GM12878 (cell line): ENCODE measurements at regions not wholly inside any gene's neighbourhood (a gene's known extent, or its start where the extent isn't known, plus 50 kb on each side); places are given as distances from the start of the nearest gene placed in this dataset.

ENCODE experiments used
- BACH1 ChIP-seq: fragments of 450-650 bp; IDR thresholded peaks from 2 replicates; pipeline ENCODE4 v1.6.1; 2017; ENCODE audit warnings: mild to moderate bottlenecking, borderline replicate concordance
- CREM ChIP-seq: IDR thresholded peaks from 2 replicates; pipeline ENCODE4 v1.6.1; 2014; ENCODE audit warnings: antibody characterized with exemption, low read depth
- CUX1 ChIP-seq: IDR thresholded peaks from 2 replicates; pipeline ENCODE4 v1.6.1; 2012; ENCODE audit warnings: improper control_type of control experiment, low read depth, low read length; ENCODE audit not compliant: insufficient replicate concordance
- E2F8 ChIP-seq: fragments of 450-650 bp; IDR thresholded peaks from 2 replicates; pipeline ENCODE4 v1.6.1; 2018; ENCODE audit warnings: mild to moderate bottlenecking, low read depth, moderate library complexity; ENCODE audit not compliant: partially characterized antibody
- HDAC2 ChIP-seq: fragments of 200-600 bp; sonication (generic); IDR thresholded peaks from 2 replicates; pipeline ENCODE4 v1.6.1; 2017
- IKZF2 ChIP-seq, 2 experiments: fragments of 450-650 bp; IDR thresholded peaks; 2 replicates each; pipeline ENCODE4 v1.6.1; 2017; ENCODE audit warnings: mild to moderate bottlenecking in 2 of 2, moderate library complexity in 2 of 2
- LARP7 ChIP-seq: fragments of 450-650 bp; IDR thresholded peaks from 2 replicates; pipeline ENCODE4 v1.6.1; 2017; ENCODE audit warnings: mild to moderate bottlenecking
- NFYB ChIP-seq: IDR thresholded peaks from 2 replicates; pipeline ENCODE4 v1.6.1; 2011; ENCODE audit warnings: low read depth, mild to moderate bottlenecking, low read length, improper control_type of control experiment, moderate library complexity; ENCODE audit not compliant: insufficient read depth
- PBX3 ChIP-seq: IDR thresholded peaks from 2 replicates; pipeline ENCODE4 v1.6.1; 2011; ENCODE audit warnings: mild to moderate bottlenecking, low read depth, low read length, moderate library complexity; ENCODE audit not compliant: insufficient replicate concordance
- RCOR1 ChIP-seq: conservative IDR thresholded peaks from 2 replicates; pipeline ENCODE4 v1.6.1; 2012; ENCODE audit warnings: low read depth, low read length, improper control_type of control experiment
- RELA ChIP-seq: fragments of 450-650 bp; IDR thresholded peaks from 2 replicates; pipeline ENCODE4 v1.8.0; 2014; ENCODE audit warnings: borderline replicate concordance; ENCODE audit not compliant: partially characterized antibody

- TF ChIP-seq PBX3 (no peak), HDAC2 (no peak), BACH1 (no peak), CREM (no peak), CUX1 (no peak), LARP7 (no peak), NFYB (no peak), E2F8 (no peak), RCOR1 (no peak), IKZF2 (IDR thresholded peaks at IDR 0.05) (no peak), RELA (no peak)
Observed at GRCh38 chr14:31927348-31927832, 149.7 kb upstream of the ARHGAP5 start (continued).
